Activated B cell treated with CpG ODN at 0.5 μM for 24 hours (primary cell): ENCODE measurements at regions not wholly inside any gene's neighbourhood (a gene's known extent, or its start where the extent isn't known, plus 50 kb on each side); places are given as distances from the start of the nearest gene placed in this dataset.

Experiments
- ATAC-seq: fragments of 200-7000 bp; cut with Tn5 transposase; one replicate; pipeline ENCODE4 v1.10.0; 2021; ENCODE audit warnings: low read depth, mild to moderate bottlenecking, moderate library complexity
- CTCF ChIA-PET: fragments of 350-600 bp; sonication (Branson Sonifier 250); formaldehyde crosslinking; loops from one replicate; lab custom pipeline; 2021; ENCODE audit warnings: antibody characterized with exemption; lab: Charles Lee
- POLR2A ChIA-PET: fragments of 350-600 bp; sonication (Branson Sonifier 250); formaldehyde crosslinking; loops from one replicate; lab custom pipeline; 2021; ENCODE audit warnings: antibody characterized with exemption; lab: Charles Lee
- DNase-seq: peaks from one replicate; pipeline ENCODE4 v3.0.0; 2022
- H3K27ac Mint-ChIP-seq: one replicate; pipeline ENCODE4 v1.8.0; 2020; ENCODE audit warnings: mixed read lengths
- H3K27me3 Mint-ChIP-seq: one replicate; pipeline ENCODE4 v1.8.0; 2021; ENCODE audit warnings: mixed read lengths
- H3K36me3 Mint-ChIP-seq: one replicate; pipeline ENCODE4 v1.8.0; 2021; ENCODE audit warnings: low read depth, mixed read lengths
- H3K4me1 Mint-ChIP-seq: one replicate; pipeline ENCODE4 v1.8.0; 2021; ENCODE audit warnings: mixed read lengths
- H3K4me3 Mint-ChIP-seq: one replicate; pipeline ENCODE4 v1.8.0; 2020; ENCODE audit warnings: mild to moderate bottlenecking, mixed read lengths
- H3K9me3 Mint-ChIP-seq: one replicate; pipeline ENCODE4 v1.8.0; 2020; ENCODE audit warnings: mixed read lengths
- CTCF ChIP-seq: fragments of 200-600 bp; IDR thresholded peaks from one replicate; pipeline ENCODE4 v1.8.0; 2022; ENCODE audit warnings: antibody characterized with exemption, mild to moderate bottlenecking
- intact Hi-C: fragments of 100-400 bp; cut with micrococcal nuclease; formaldehyde crosslinking; loops from one replicate; pipeline ENCODE4 v1.15.1; 2024

- Mint-ChIP-seq H3K4me1 (no peaks in the 10 kb centered on the region), H3K27ac (no peak overlapping the region), H3K36me3 (no peaks in the 10 kb centered on the region), H3K27me3 (peaks cover 11% of the 10 kb centered on the region), H3K9me3 (peaks cover 3% of the 10 kb centered on the region), H3K4me3 (no peak overlapping the region)
- ATAC-seq (no peak), DNase-seq (no peak)
- intact Hi-C loops: no loop called here
- ChIA-PET CTCF (no interaction called here), POLR2A (no interaction called here)
- TF ChIP-seq CTCF: no peak
These were observed 197.0 kb downstream of the SYK start for GRCh38 chr9:90998573-90998972.

GRCh38 chr9:90999425-91000397 lies 198.1 kb downstream of the SYK start:
- ATAC-seq: no peak
- no peak overlapping the region for H3K4me3 Mint-ChIP-seq
- H3K27ac Mint-ChIP-seq: no peak overlapping the region
- no peaks in the 10 kb centered on the region for H3K36me3 Mint-ChIP-seq
- ChIA-PET CTCF (no interaction called here), POLR2A (interaction anchor here (0.6 kb wide), 1 partner anchor 881 kb away, joined by 3 read pairs; no protein-coding TSS in a partner anchor)
- H3K9me3 Mint-ChIP-seq: no peaks in the 10 kb centered on the region
- H3K4me1 Mint-ChIP-seq: no peaks in the 10 kb centered on the region
- H3K27me3 Mint-ChIP-seq: peaks cover 5% of the 10 kb centered on the region
- no peak for TF ChIP-seq CTCF
- DNase-seq: no peak
- intact Hi-C loops: no loop called here

- Mint-ChIP-seq H3K27me3 (peaks cover 9% of the 10 kb centered on the region), H3K9me3 (no peaks in the 10 kb centered on the region), H3K4me3 (no peak overlapping the region), H3K27ac (no peak overlapping the region), H3K36me3 (no peaks in the 10 kb centered on the region), H3K4me1 (no peaks in the 10 kb centered on the region)
- CTCF ChIA-PET: no interaction called here
- intact Hi-C loops: no loop called here
- ATAC-seq: no peak
- POLR2A ChIA-PET: no interaction called here
- no peak for TF ChIP-seq CTCF
- no peak for DNase-seq
These were observed 199.6 kb downstream of the SYK start for GRCh38 chr9:91001146-91001611.

GRCh38 chr9:91004484-91004883 lies 202.9 kb downstream of the SYK start:
- H3K4me1 Mint-ChIP-seq: no peaks in the 10 kb centered on the region
- ATAC-seq: no peak
- CTCF ChIA-PET: no interaction called here
- POLR2A ChIA-PET: no interaction called here
- H3K27ac Mint-ChIP-seq: no peak overlapping the region
- H3K4me3 Mint-ChIP-seq: no peak overlapping the region
- no peak for DNase-seq
- H3K9me3 Mint-ChIP-seq: no peaks in the 10 kb centered on the region
- no peak for TF ChIP-seq CTCF
- H3K36me3 Mint-ChIP-seq: no peaks in the 10 kb centered on the region
- peaks cover 6% of the 10 kb centered on the region for H3K27me3 Mint-ChIP-seq
- intact Hi-C loops: no loop called here

GRCh38 chr9:91004992-91005391 lies 203.4 kb downstream of the SYK start:
- no peak overlapping the region for H3K27ac Mint-ChIP-seq
- H3K4me3 Mint-ChIP-seq: no peak overlapping the region
- intact Hi-C loops: no loop called here
- H3K9me3 Mint-ChIP-seq: no peaks in the 10 kb centered on the region
- H3K36me3 Mint-ChIP-seq: no peaks in the 10 kb centered on the region
- no peak for ATAC-seq
- DNase-seq: no peak
- POLR2A ChIA-PET: no interaction called here
- no peak for TF ChIP-seq CTCF
- CTCF ChIA-PET: no interaction called here
- no peaks in the 10 kb centered on the region for H3K4me1 Mint-ChIP-seq
- peaks cover 6% of the 10 kb centered on the region for H3K27me3 Mint-ChIP-seq
